GM21576 (cell line): ENCODE measurements at regions not wholly inside any gene's neighbourhood (a gene's known extent, or its start where the extent isn't known, plus 50 kb on each side); places are given as distances from the start of the nearest gene placed in this dataset.

Source experiments
- ATAC-seq: cut with Tn5 transposase; IDR thresholded peaks from one replicate; pipeline ENCODE4 v1.9.1; 2021; ENCODE audit warnings: mild to moderate bottlenecking, moderate library complexity; ENCODE audit not compliant: unreplicated experiment

- no peak for ATAC-seq
Measured at GRCh38 chr4:133776503-133776902, 425.1 kb downstream of the PABPC4L start.

- ATAC-seq: no peak
Measured at GRCh38 chr4:133775881-133776280, 425.7 kb downstream of the PABPC4L start.

GRCh38 chr4:133775469-133775868 is 426.1 kb downstream of the PABPC4L start:
- ATAC-seq: no peak

GRCh38 chr4:133759428-133759827 is 442.2 kb downstream of the PABPC4L start:
- no peak for ATAC-seq

GRCh38 chr4:133741766-133742165 is 459.8 kb downstream of the PABPC4L start:
- ATAC-seq: no peak

GRCh38 chr4:133720001-133720400 is 481.6 kb downstream of the PABPC4L start:
- no peak for ATAC-seq

GRCh38 chr4:133719098-133719497 is 482.5 kb downstream of the PABPC4L start:
- no peak for ATAC-seq

- no peak for ATAC-seq
Measured at GRCh38 chr4:133714211-133714610, 487.4 kb downstream of the PABPC4L start.

- no peak for ATAC-seq
Measured at GRCh38 chr4:133713340-133713739, 488.2 kb downstream of the PABPC4L start.

- no peak for ATAC-seq
Measured at GRCh38 chr4:133711817-133712216, 489.8 kb downstream of the PABPC4L start.

GRCh38 chr4:133694416-133694815 is 507.2 kb downstream of the PABPC4L start:
- ATAC-seq: no peak

- no peak for ATAC-seq
Measured at GRCh38 chr4:133683967-133684366, 517.6 kb downstream of the PABPC4L start.

- ATAC-seq: no peak
Measured at GRCh38 chr4:133668061-133668851, 519.2 kb downstream of the PCDH10 start.

- no peak for ATAC-seq
Measured at GRCh38 chr4:133647206-133647605, 498.1 kb downstream of the PCDH10 start.

GRCh38 chr4:133641191-133641590 is 492.1 kb downstream of the PCDH10 start:
- ATAC-seq: no peak

GRCh38 chr4:133638751-133639150 is 489.7 kb downstream of the PCDH10 start:
- ATAC-seq: no peak

GRCh38 chr4:133637161-133637560 is 488.1 kb downstream of the PCDH10 start:
- no peak for ATAC-seq

- no peak for ATAC-seq
Measured at GRCh38 chr4:133624744-133625143, 475.6 kb downstream of the PCDH10 start.

- ATAC-seq: no peak
Measured at GRCh38 chr4:133623847-133624246, 474.8 kb downstream of the PCDH10 start.

- ATAC-seq: no peak
Measured at GRCh38 chr4:133621628-133622027, 472.5 kb downstream of the PCDH10 start.

- ATAC-seq: no peak
Measured at GRCh38 chr4:133620555-133620954, 471.5 kb downstream of the PCDH10 start.

- no peak for ATAC-seq
Measured at GRCh38 chr4:133618963-133619362, 469.9 kb downstream of the PCDH10 start.

GRCh38 chr4:133600008-133600407 is 450.9 kb downstream of the PCDH10 start:
- no peak for ATAC-seq
